ENCODE measurements at regions not wholly inside any gene's neighbourhood (a gene's known extent, or its start where the extent isn't known, plus 50 kb on each side); places are given as distances from the start of the nearest gene placed in this dataset.

DNA sequence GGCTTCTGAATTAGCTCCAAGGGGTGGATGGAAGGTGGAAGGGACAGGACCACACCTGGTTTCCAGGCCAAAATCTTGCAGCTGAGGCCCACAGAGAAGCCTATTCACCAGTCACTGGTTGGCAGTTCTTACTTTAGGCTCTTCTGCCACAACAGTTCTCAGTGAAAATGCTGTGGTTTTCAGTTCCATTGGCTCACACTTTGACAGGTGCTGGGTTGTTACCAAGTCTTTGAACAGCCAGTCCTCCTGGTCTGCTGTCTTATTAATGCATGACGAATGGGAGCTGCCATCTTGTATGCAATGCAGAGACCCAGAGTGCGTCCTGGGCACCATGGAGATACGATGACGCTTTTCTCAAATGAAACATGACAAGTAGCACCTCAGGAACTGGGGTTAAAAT, 232.0 kb upstream of the ZBED5 start:
- DNase-seq (ENCODE audit: low spot score in 2 of 2), result no peak
- no peak overlapping the region for H3K27ac ChIP-seq
- TF ChIP-seq POLR2A (IDR thresholded peaks at IDR 0.05) (no peak), POLR2AphosphoS5 (IDR thresholded peaks at IDR 0.05) (no peak)
- TF ChIP-seq, protein P1, sequence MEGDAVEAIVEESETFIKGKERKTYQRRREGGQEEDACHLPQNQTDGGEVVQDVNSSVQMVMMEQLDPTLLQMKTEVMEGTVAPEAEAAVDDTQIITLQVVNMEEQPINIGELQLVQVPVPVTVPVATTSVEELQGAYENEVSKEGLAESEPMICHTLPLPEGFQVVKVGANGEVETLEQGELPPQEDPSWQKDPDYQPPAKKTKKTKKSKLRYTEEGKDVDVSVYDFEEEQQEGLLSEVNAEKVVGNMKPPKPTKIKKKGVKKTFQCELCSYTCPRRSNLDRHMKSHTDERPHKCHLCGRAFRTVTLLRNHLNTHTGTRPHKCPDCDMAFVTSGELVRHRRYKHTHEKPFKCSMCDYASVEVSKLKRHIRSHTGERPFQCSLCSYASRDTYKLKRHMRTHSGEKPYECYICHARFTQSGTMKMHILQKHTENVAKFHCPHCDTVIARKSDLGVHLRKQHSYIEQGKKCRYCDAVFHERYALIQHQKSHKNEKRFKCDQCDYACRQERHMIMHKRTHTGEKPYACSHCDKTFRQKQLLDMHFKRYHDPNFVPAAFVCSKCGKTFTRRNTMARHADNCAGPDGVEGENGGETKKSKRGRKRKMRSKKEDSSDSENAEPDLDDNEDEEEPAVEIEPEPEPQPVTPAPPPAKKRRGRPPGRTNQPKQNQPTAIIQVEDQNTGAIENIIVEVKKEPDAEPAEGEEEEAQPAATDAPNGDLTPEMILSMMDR (IDR thresholded peaks at IDR 0.05), result no peak
- H3K36me3 ChIP-seq, result no peaks in the 10 kb centered on the region
- H3K4me3 ChIP-seq, result no peak overlapping the region
- H3K27me3 ChIP-seq, result no peaks in the 10 kb centered on the region
- no peaks in the 10 kb centered on the region for H3K4me1 ChIP-seq
- intact Hi-C loops (cut with DNase I; ENCODE audit: low total_unique reads), result no loop called here
- H3K9me3 ChIP-seq, result peaks cover 8 to 13% of the 10 kb centered on the region in 2 donors

DNA sequence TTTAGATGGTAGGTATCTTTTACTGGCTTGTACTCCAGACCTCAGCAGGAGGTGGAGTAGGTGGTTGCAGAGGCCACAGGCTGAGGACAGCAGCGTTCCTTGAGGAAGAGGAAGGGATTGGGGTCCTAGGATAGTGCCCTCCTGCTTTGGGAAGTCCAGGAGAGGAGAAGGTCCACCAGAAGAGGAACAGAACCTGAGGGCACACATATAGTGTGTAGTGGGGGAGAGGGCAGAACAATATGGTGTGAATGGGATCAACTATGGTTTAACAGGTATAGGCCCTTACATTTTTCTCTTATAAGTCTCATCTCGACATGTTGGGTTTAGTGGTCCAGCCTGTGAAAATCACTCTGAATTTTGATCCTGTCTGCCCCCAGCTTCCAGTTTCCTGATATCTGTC, 229.1 kb upstream of the ZBED5 start:
- no peak overlapping the region for H3K4me3 ChIP-seq
- TF ChIP-seq POLR2AphosphoS5 (IDR thresholded peaks at IDR 0.05) (no peak), POLR2A (IDR thresholded peaks at IDR 0.05) (no peak)
- TF ChIP-seq, protein P1 (IDR thresholded peaks at IDR 0.05), result no peak
- H3K36me3 ChIP-seq, result no peaks in the 10 kb centered on the region
- no peak overlapping the region for H3K27ac ChIP-seq
- DNase-seq (ENCODE audit: low spot score in 2 of 2), result no peak
- intact Hi-C loops (cut with DNase I; ENCODE audit: low total_unique reads), result no loop called here
- H3K4me1 ChIP-seq, result no peaks in the 10 kb centered on the region
- peaks cover 8 to 13% of the 10 kb centered on the region in 2 donors for H3K9me3 ChIP-seq
- H3K27me3 ChIP-seq, result no peaks in the 10 kb centered on the region

DNA sequence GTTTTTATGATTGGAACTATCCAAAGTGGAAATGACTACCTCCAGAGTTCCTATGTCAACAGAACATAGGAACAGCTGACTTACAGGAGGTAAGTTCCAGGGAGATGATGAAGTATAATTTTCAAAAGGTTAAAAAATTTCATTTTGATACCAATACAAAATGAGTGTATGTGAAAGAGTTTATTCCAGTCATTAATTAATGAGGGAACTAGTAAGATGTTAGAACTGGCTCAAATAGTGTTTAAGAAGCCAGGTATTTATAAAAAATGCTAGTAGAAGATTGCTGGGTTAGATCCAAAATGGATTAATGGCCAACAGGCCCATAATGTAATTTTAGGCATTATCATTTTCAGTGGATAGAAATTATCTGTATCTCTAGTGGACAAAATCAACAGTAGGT, 227.7 kb upstream of the ZBED5 start:
- Histone ChIP-seq H3K27ac (no peak overlapping the region), H3K9me3 (peaks cover 0 to under 1% of the 10 kb centered on the region in 2 donors), H3K36me3 (no peaks in the 10 kb centered on the region), H3K4me3 (no peak overlapping the region), H3K27me3 (no peaks in the 10 kb centered on the region), H3K4me1 (no peaks in the 10 kb centered on the region)
- intact Hi-C loops (cut with DNase I; ENCODE audit: low total_unique reads), result no loop called here
- no peak for DNase-seq (ENCODE audit: low spot score in 2 of 2)
- TF ChIP-seq, protein P1 (IDR thresholded peaks at IDR 0.05), result no peak
- TF ChIP-seq POLR2A (IDR thresholded peaks at IDR 0.05) (no peak), POLR2AphosphoS5 (IDR thresholded peaks at IDR 0.05) (no peak)

GRCh38 chr11:11084337-11084736, 226.5 kb upstream of the ZBED5 start:
- intact Hi-C loops (cut with DNase I; ENCODE audit: low total_unique reads), result no loop called here
- Histone ChIP-seq H3K4me3 (no peak overlapping the region), H3K27me3 (no peaks in the 10 kb centered on the region), H3K27ac (no peak overlapping the region), H3K36me3 (no peaks in the 10 kb centered on the region), H3K4me1 (no peaks in the 10 kb centered on the region), H3K9me3 (no peaks in the 10 kb centered on the region)
- no peak for DNase-seq (ENCODE audit: low spot score in 2 of 2)
- TF ChIP-seq POLR2A (IDR thresholded peaks at IDR 0.05) (no peak), POLR2AphosphoS5 (IDR thresholded peaks at IDR 0.05) (no peak)
- TF ChIP-seq, protein P1 (IDR thresholded peaks at IDR 0.05), result no peak

GRCh38 chr11:11083441-11083840, 225.6 kb upstream of the ZBED5 start:
- no peak for DNase-seq (ENCODE audit: low spot score in 2 of 2)
- no peaks in the 10 kb centered on the region for H3K36me3 ChIP-seq
- intact Hi-C loops (cut with DNase I; ENCODE audit: low total_unique reads), result no loop called here
- no peaks in the 10 kb centered on the region for H3K27me3 ChIP-seq
- H3K9me3 ChIP-seq, result no peaks in the 10 kb centered on the region
- TF ChIP-seq, protein P1 (IDR thresholded peaks at IDR 0.05), result no peak
- no peak for TF ChIP-seq POLR2AphosphoS5 (IDR thresholded peaks at IDR 0.05)
- no peak for TF ChIP-seq POLR2A (IDR thresholded peaks at IDR 0.05)
- no peaks in the 10 kb centered on the region for H3K4me1 ChIP-seq
- H3K4me3 ChIP-seq, result no peak overlapping the region
- H3K27ac ChIP-seq, result no peak overlapping the region
